Trophoblast cell (in vitro differentiated cells and primary cell): ENCODE measurements at regions not wholly inside any gene's neighbourhood (a gene's known extent, or its start where the extent isn't known, plus 50 kb on each side); places are given as distances from the start of the nearest gene placed in this dataset.

Source experiments
- DNase-seq, 2 donors: peaks; one replicate each; pipeline ENCODE4 v3.0.0-alpha.2; 2016
- H2AFZ ChIP-seq: 2 replicates; pipeline ENCODE4 v1.6.1; 2013; ENCODE audit warnings: low read length, moderate library complexity, mild to moderate bottlenecking; ENCODE audit not compliant: insufficient read depth, poor library complexity
- H2AK5ac ChIP-seq: 2 replicates; pipeline ENCODE4 v1.6.1; 2013; ENCODE audit warnings: mild to moderate bottlenecking, low read length
- H2BK120ac ChIP-seq: 2 replicates; pipeline ENCODE4 v1.6.1; 2013; ENCODE audit warnings: low read length, mild to moderate bottlenecking, moderate library complexity; ENCODE audit not compliant: insufficient read depth, poor library complexity
- H2BK12ac ChIP-seq: 2 replicates; pipeline ENCODE4 v1.6.1; 2013; ENCODE audit warnings: mild to moderate bottlenecking, low read length, moderate library complexity
- H2BK5ac ChIP-seq: 2 replicates; pipeline ENCODE4 v1.6.1; 2013; ENCODE audit warnings: low read length, low read depth, moderate library complexity, mild to moderate bottlenecking; ENCODE audit not compliant: poor library complexity
- H3K14ac ChIP-seq: 2 replicates; pipeline ENCODE4 v1.6.1; 2013; ENCODE audit warnings: mild to moderate bottlenecking, low read length
- H3K18ac ChIP-seq: 2 replicates; pipeline ENCODE4 v1.6.1; 2013; ENCODE audit warnings: mild to moderate bottlenecking, low read length
- H3K23ac ChIP-seq: 2 replicates; pipeline ENCODE4 v1.6.1; 2013; ENCODE audit warnings: low read length
- H3K27ac ChIP-seq: 2 replicates; pipeline ENCODE4 v1.5.1; 2013; ENCODE audit warnings: low read depth, mild to moderate bottlenecking, inconsistent platforms, low read length, moderate library complexity
- H3K27me3 ChIP-seq: 2 replicates; pipeline ENCODE4 v1.6.1; 2013; ENCODE audit warnings: inconsistent platforms, mild to moderate bottlenecking, low read length, moderate library complexity; ENCODE audit not compliant: insufficient read depth
- H3K36me3 ChIP-seq, 2 experiments: 1 replicate in 1 of 2; 2 replicates in 1 of 2; pipeline ENCODE4 v1.6.1; 2013; ENCODE audit warnings: low read length in 2 of 2, mild to moderate bottlenecking in 2 of 2, moderate library complexity in 1 of 2; ENCODE audit not compliant: insufficient read depth in 2 of 2, control insufficient read depth in 1 of 2
- H3K4ac ChIP-seq: 2 replicates; pipeline ENCODE4 v1.6.1; 2013; ENCODE audit warnings: low read depth, mild to moderate bottlenecking, low read length, moderate library complexity
- H3K4me1 ChIP-seq, 2 experiments: 1 replicate in 1 of 2; 2 replicates in 1 of 2; pipeline ENCODE4 v1.6.1; 2013; ENCODE audit warnings: low read length in 2 of 2, mild to moderate bottlenecking in 2 of 2, moderate library complexity in 1 of 2; ENCODE audit not compliant: insufficient read depth in 2 of 2, control insufficient read depth in 1 of 2
- H3K4me2 ChIP-seq: 2 replicates; pipeline ENCODE4 v1.6.1; 2013; ENCODE audit warnings: inconsistent platforms, mild to moderate bottlenecking, low read length, moderate library complexity
- H3K4me3 ChIP-seq: 2 replicates; pipeline ENCODE4 v1.5.1; 2013; ENCODE audit warnings: mild to moderate bottlenecking, low read depth, low read length, inconsistent platforms
- H3K79me1 ChIP-seq: one replicate; pipeline ENCODE4 v1.6.1; 2013; ENCODE audit warnings: low read length
- H3K79me2 ChIP-seq: 2 replicates; pipeline ENCODE4 v1.6.1; 2013; ENCODE audit warnings: low read length, mild to moderate bottlenecking; ENCODE audit not compliant: control insufficient read depth, insufficient read depth, poor library complexity
- H3K9ac ChIP-seq: 2 replicates; pipeline ENCODE4 v1.6.1; 2013; ENCODE audit warnings: mild to moderate bottlenecking, low read length
- H3K9me3 ChIP-seq: 2 replicates; pipeline ENCODE4 v1.6.1; 2013; ENCODE audit warnings: low read depth, mild to moderate bottlenecking, control low read depth, inconsistent platforms, low read length; ENCODE audit not compliant: insufficient read depth
- H4K12ac ChIP-seq: 2 replicates; pipeline ENCODE4 v1.6.1; 2013; ENCODE audit warnings: low read depth, mild to moderate bottlenecking, low read length, moderate library complexity
- H4K8ac ChIP-seq: 2 replicates; pipeline ENCODE4 v1.6.1; 2013; ENCODE audit warnings: low read depth, mild to moderate bottlenecking, low read length, moderate library complexity
- H4K91ac ChIP-seq: one replicate; pipeline ENCODE4 v1.6.1; 2013; ENCODE audit warnings: low read depth, mild to moderate bottlenecking, low read length, moderate library complexity
- WGBS: extraction: QIAGEN DNeasy Blood & Tissue Kit; methylation state at CpG from one replicate; pipeline ENCODE4 v1.1.7; 2013; ENCODE audit warnings: missing lambda C conversion rate; ENCODE audit not compliant: insufficient read length, insufficient coverage; ENCODE audit errors: extremely low coverage; 5-methylcytosine and 5-hydroxymethylcytosine counted together

GRCh38 chr13:111047326-111047725 is 67.8 kb upstream of the ARHGEF7 start:
- no peak overlapping the region for H3K9ac ChIP-seq
- H3K4me1 ChIP-seq: peaks cover 0 to 2% of the 10 kb centered on the region in 2 experiments
- H3K36me3 ChIP-seq: peaks cover 0 to 3% of the 10 kb centered on the region in 2 experiments
- no peaks in the 10 kb centered on the region for H3K79me1 ChIP-seq
- no peak overlapping the region for H3K4ac ChIP-seq
- no peak overlapping the region for H3K23ac ChIP-seq
- H3K27me3 ChIP-seq: no peaks in the 10 kb centered on the region
- no peak overlapping the region for H4K91ac ChIP-seq
- H4K12ac ChIP-seq: no peak overlapping the region
- H3K9me3 ChIP-seq: peaks cover 13% of the 10 kb centered on the region
- WGBS: no CpG with 5 or more reads among the region's 5 CpGs
- H3K4me3 ChIP-seq: no peak overlapping the region
- no peak overlapping the region for H2BK5ac ChIP-seq
- no peak for DNase-seq
- H3K4me2 ChIP-seq: no peak overlapping the region
- H3K18ac ChIP-seq: no peak overlapping the region
- H3K14ac ChIP-seq: no peak overlapping the region
- H2BK12ac ChIP-seq: no peak overlapping the region
- H4K8ac ChIP-seq: no peak overlapping the region
- H2AK5ac ChIP-seq: no peak overlapping the region
- H2BK120ac ChIP-seq: no peak overlapping the region
- H2AFZ ChIP-seq: no peak overlapping the region
- H3K27ac ChIP-seq: no peak overlapping the region
- H3K79me2 ChIP-seq: no peaks in the 10 kb centered on the region

GRCh38 chr13:111046590-111047141 is 68.4 kb upstream of the ARHGEF7 start:
- H2AFZ ChIP-seq: no peak overlapping the region
- H3K4me2 ChIP-seq: no peak overlapping the region
- H3K9ac ChIP-seq: no peak overlapping the region
- H3K14ac ChIP-seq: no peak overlapping the region
- no peak overlapping the region for H2BK5ac ChIP-seq
- H2BK120ac ChIP-seq: no peak overlapping the region
- no peak overlapping the region for H3K18ac ChIP-seq
- H4K12ac ChIP-seq: no peak overlapping the region
- H3K9me3 ChIP-seq: peaks cover 13% of the 10 kb centered on the region
- no CpG with 5 or more reads among the region's 9 CpGs for WGBS
- no peak overlapping the region for H4K8ac ChIP-seq
- H3K79me2 ChIP-seq: no peaks in the 10 kb centered on the region
- no peak overlapping the region for H4K91ac ChIP-seq
- no peak overlapping the region for H3K27ac ChIP-seq
- peak; percentile 16 to 37 for DNase-seq
- no peaks in the 10 kb centered on the region for H3K27me3 ChIP-seq
- peaks cover 0 to 2% of the 10 kb centered on the region in 2 experiments for H3K4me1 ChIP-seq
- no peaks in the 10 kb centered on the region for H3K79me1 ChIP-seq
- H3K36me3 ChIP-seq: peaks cover 0 to 3% of the 10 kb centered on the region in 2 experiments
- H3K23ac ChIP-seq: no peak overlapping the region
- H2AK5ac ChIP-seq: no peak overlapping the region
- no peak overlapping the region for H3K4ac ChIP-seq
- H2BK12ac ChIP-seq: no peak overlapping the region
- no peak overlapping the region for H3K4me3 ChIP-seq

DNA sequence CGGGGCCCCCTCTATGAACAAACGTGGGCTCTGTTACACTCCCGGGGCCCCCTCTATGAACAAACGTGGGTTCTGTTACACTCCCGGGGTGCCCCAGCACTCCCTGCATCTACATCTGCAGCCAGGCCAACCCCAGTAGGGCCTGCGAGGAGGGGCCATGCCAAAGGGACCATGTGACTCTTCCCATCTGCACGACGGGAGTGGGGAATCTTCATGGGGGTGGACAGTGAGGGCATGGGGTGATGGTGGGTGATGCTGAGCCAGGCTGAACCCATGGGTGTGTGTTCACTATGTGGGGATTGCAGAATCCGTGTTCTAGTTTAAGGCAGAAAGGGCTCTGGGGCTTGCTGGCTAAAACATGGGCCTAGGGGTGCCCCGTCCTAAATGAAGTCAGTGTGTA is 69.9 kb upstream of the ARHGEF7 start:
- no peak overlapping the region for H4K8ac ChIP-seq
- no peaks in the 10 kb centered on the region for H3K79me2 ChIP-seq
- H2BK120ac ChIP-seq: no peak overlapping the region
- H3K4me3 ChIP-seq: no peak overlapping the region
- H3K9me3 ChIP-seq: peaks cover 13% of the 10 kb centered on the region
- no peaks in the 10 kb centered on the region for H3K27me3 ChIP-seq
- no peak overlapping the region for H3K4ac ChIP-seq
- no peak overlapping the region for H2AFZ ChIP-seq
- no peak overlapping the region for H2BK12ac ChIP-seq
- peaks cover 0 to 2% of the 10 kb centered on the region in 2 experiments for H3K4me1 ChIP-seq
- H3K36me3 ChIP-seq: peaks cover 0 to 3% of the 10 kb centered on the region in 2 experiments
- no peak overlapping the region for H2BK5ac ChIP-seq
- H3K79me1 ChIP-seq: no peaks in the 10 kb centered on the region
- H3K4me2 ChIP-seq: no peak overlapping the region
- no peak for DNase-seq
- no peak overlapping the region for H3K14ac ChIP-seq
- H4K12ac ChIP-seq: no peak overlapping the region
- H4K91ac ChIP-seq: no peak overlapping the region
- H3K23ac ChIP-seq: no peak overlapping the region
- H3K9ac ChIP-seq: no peak overlapping the region
- no CpG with 5 or more reads among the region's 10 CpGs for WGBS
- no peak overlapping the region for H3K27ac ChIP-seq
- no peak overlapping the region for H2AK5ac ChIP-seq
- H3K18ac ChIP-seq: no peak overlapping the region

GRCh38 chr13:111044087-111044830 is 70.9 kb upstream of the ARHGEF7 start:
- Histone ChIP-seq H2AFZ (no peak overlapping the region), H3K79me1 (no peaks in the 10 kb centered on the region), H3K9me3 (peaks cover 13% of the 10 kb centered on the region), H2BK5ac (no peak overlapping the region), H4K12ac (no peak overlapping the region), H2BK120ac (no peak overlapping the region), H3K18ac (no peak overlapping the region), H2BK12ac (no peak overlapping the region), H3K23ac (peak overlapping the region; percentile 0), H3K79me2 (no peaks in the 10 kb centered on the region), H3K4ac (no peak overlapping the region), H3K27me3 (no peaks in the 10 kb centered on the region), H3K9ac (no peak overlapping the region), H3K4me1 (peaks cover 0 to 2% of the 10 kb centered on the region in 2 experiments), H2AK5ac (no peak overlapping the region), H3K4me2 (no peak overlapping the region), H3K36me3 (peaks cover 0 to 3% of the 10 kb centered on the region in 2 experiments), H4K8ac (no peak overlapping the region), H3K27ac (no peak overlapping the region), H3K4me3 (peak overlapping the region; percentile 7), H3K14ac (no peak overlapping the region), H4K91ac (no peak overlapping the region)
- DNase-seq: no peak
- no CpG with 5 or more reads among the region's 19 CpGs for WGBS
